GM12878 (cell line): ENCODE measurements at regions not wholly inside any gene's neighbourhood (a gene's known extent, or its start where the extent isn't known, plus 50 kb on each side); places are given as distances from the start of the nearest gene placed in this dataset.

Experiments used
- ATAC-seq: fragments of 200-7000 bp; cut with Tn5 transposase; 3 replicates; pipeline ENCODE4 v1.9.1; 2020; ENCODE audit warnings: mild to moderate bottlenecking, moderate library complexity
- BruUV-seq: library from RNA; stranded (reverse); fragments of 400-500 nt; replicated peaks from 2 replicates; lab custom pipeline; 2021; lab: Mats Ljungman, UMichigan
- CTCF ChIA-PET: fragments of 300-600 bp; sonication (Branson Sonifier 250); formaldehyde crosslinking; extraction: SDS; loops from one replicate; lab custom pipeline; 2021; ENCODE audit warnings: inconsistent platforms; lab: Yijun Ruan, JAX
- POLR2A ChIA-PET: fragments of 350-600 bp; formaldehyde crosslinking; extraction: SDS; loops from one replicate; lab custom pipeline; 2021; ENCODE audit warnings: inconsistent platforms; lab: Charles Lee
- RAD21 ChIA-PET: fragments of 300-600 bp; sonication (Branson Sonifier 250); formaldehyde crosslinking; loops from one replicate; lab custom pipeline; 2023; ENCODE audit warnings: antibody characterized with exemption; ENCODE audit not compliant: unreplicated experiment; lab: Charles Lee
- SMC1A ChIA-PET: fragments of 300-600 bp; sonication (Branson Sonifier 250); formaldehyde crosslinking; loops from one replicate; lab custom pipeline; 2023; ENCODE audit not compliant: unreplicated experiment, uncharacterized antibody; lab: Charles Lee
- DNase-seq: peaks from one replicate; pipeline ENCODE4 v3.0.0-alpha.2; 2011; ENCODE audit warnings: low read depth, low spot score
- FAIRE-seq: peaks from 3 replicates; lab custom pipeline; 2011; peaks lifted over from hg19 to GRCh38; lab: Jason Lieb, UNC
- H2AFZ ChIP-seq: 2 replicates; pipeline ENCODE4 v1.6.0; 2011; ENCODE audit warnings: low read depth, low read length, control low read depth; ENCODE audit not compliant: control insufficient read depth
- H3K27ac ChIP-seq: 2 replicates; pipeline ENCODE4 v1.5.1; 2011; ENCODE audit warnings: control low read depth; ENCODE audit not compliant: control insufficient read depth, insufficient read depth
- H3K27me3 ChIP-seq, 2 experiments: replicated peaks in 1 of 2; 2 replicates each; pipeline versions ENCODE4 v1.6.0 to v1.6.1; 2011; ENCODE audit warnings: low read length in 1 of 2; ENCODE audit not compliant: control insufficient read depth in 2 of 2, insufficient read depth in 2 of 2
- H3K36me3 ChIP-seq, 2 experiments: 2 replicates each; pipeline ENCODE4 v1.5.1; 2011; ENCODE audit warnings: low read length in 1 of 2; ENCODE audit not compliant: control insufficient read depth in 2 of 2, insufficient read depth in 2 of 2
- H3K4me1 ChIP-seq: 2 replicates; pipeline ENCODE4 v1.6.1; 2011; ENCODE audit warnings: mild to moderate bottlenecking, low read length, moderate library complexity, mixed read lengths; ENCODE audit not compliant: control insufficient read depth, insufficient read depth
- H3K4me2 ChIP-seq: 2 replicates; pipeline ENCODE4 v1.6.0; 2011; ENCODE audit warnings: control low read depth; ENCODE audit not compliant: control insufficient read depth, insufficient read depth
- H3K4me3 ChIP-seq: fragments of 200-600 bp; sonication (generic); 2 replicates; pipeline ENCODE4 v1.5.1; 2016
- H3K79me2 ChIP-seq: 2 replicates; pipeline ENCODE4 v1.6.0; 2011; ENCODE audit warnings: low read length; ENCODE audit not compliant: control insufficient read depth, insufficient read depth
- H3K9ac ChIP-seq: 2 replicates; pipeline ENCODE4 v1.8.0; 2011; ENCODE audit warnings: low read length, control low read depth, mixed read lengths; ENCODE audit not compliant: control insufficient read depth, insufficient read depth
- H3K9me3 ChIP-seq: replicated peaks from 3 replicates; pipeline ENCODE4 v1.5.1; 2011; ENCODE audit warnings: mild to moderate bottlenecking, low read length; ENCODE audit not compliant: control insufficient read depth, insufficient read depth
- H4K20me1 ChIP-seq: 2 replicates; pipeline ENCODE4 v1.6.0; 2011; ENCODE audit not compliant: control insufficient read depth, insufficient read depth
- ATF2 ChIP-seq: IDR thresholded peaks from 2 replicates; pipeline ENCODE4 v1.6.1; 2012; ENCODE audit warnings: low read length, inconsistent platforms
- CREB1 ChIP-seq: IDR thresholded peaks from 2 replicates; pipeline ENCODE4 v1.6.1; 2012; ENCODE audit warnings: low read depth, mild to moderate bottlenecking, inconsistent platforms
- EED ChIP-seq: sonication (generic); IDR thresholded peaks from 2 replicates; pipeline ENCODE4 v1.6.1; 2016; ENCODE audit warnings: antibody characterized with exemption, low read depth
- EP300 ChIP-seq, 2 experiments: fragments of 150-350 bp in 1 of 2; IDR thresholded peaks; 2 replicates each; pipeline ENCODE4 v1.6.1; 2011 to 2012; ENCODE audit warnings: low read depth in 2 of 2, low read length in 2 of 2, borderline replicate concordance in 1 of 2, improper control_type of control experiment in 1 of 2, inconsistent platforms in 1 of 2; ENCODE audit not compliant: control insufficient read depth in 1 of 2
- ESRRA ChIP-seq: IDR thresholded peaks from 2 replicates; pipeline ENCODE4 v1.6.1; 2012; ENCODE audit warnings: mild to moderate bottlenecking, low read length, improper control_type of control experiment
- EZH2 ChIP-seq: IDR thresholded peaks from 2 replicates; pipeline ENCODE4 v1.6.1; 2012; ENCODE audit warnings: low read depth, mild to moderate bottlenecking, control low read depth, inconsistent platforms, low read length, borderline replicate concordance; ENCODE audit not compliant: control insufficient read depth
- HSF1 ChIP-seq: fragments of 150-350 bp; IDR thresholded peaks from 2 replicates; pipeline ENCODE4 v1.6.1; 2014; ENCODE audit warnings: mild to moderate bottlenecking, low read depth, low read length
- MLLT1 ChIP-seq: fragments of 450-650 bp; IDR thresholded peaks from 2 replicates; pipeline ENCODE4 v1.6.1; 2016; ENCODE audit warnings: mild to moderate bottlenecking
- NFYB ChIP-seq: IDR thresholded peaks from 2 replicates; pipeline ENCODE4 v1.6.1; 2011; ENCODE audit warnings: low read depth, mild to moderate bottlenecking, low read length, improper control_type of control experiment, moderate library complexity; ENCODE audit not compliant: insufficient read depth
- PKNOX1 ChIP-seq: fragments of 450-650 bp; IDR thresholded peaks from 2 replicates; pipeline ENCODE4 v1.6.1; 2016; ENCODE audit warnings: mild to moderate bottlenecking
- SUPT20H ChIP-seq: IDR thresholded peaks from 2 replicates; pipeline ENCODE4 v1.6.1; 2011; ENCODE audit warnings: low read depth, mild to moderate bottlenecking, low read length, moderate library complexity, borderline replicate concordance; ENCODE audit not compliant: control insufficient read depth
- TAF1 ChIP-seq: IDR thresholded peaks from 2 replicates; pipeline ENCODE4 v1.6.1; 2011; ENCODE audit warnings: mild to moderate bottlenecking, low read depth, low read length, borderline replicate concordance
- ZBTB11 ChIP-seq: fragments of 450-650 bp; formaldehyde crosslinking; IDR thresholded peaks from 2 replicates; pipeline ENCODE4 v1.5.0; 2022; ENCODE audit warnings: mild to moderate bottlenecking, missing genetic modification characterization
- ZSCAN29 ChIP-seq: fragments of 450-650 bp; IDR thresholded peaks from 2 replicates; pipeline ENCODE4 v1.6.1; 2017; ENCODE audit warnings: mild to moderate bottlenecking, moderate library complexity
- WGBS: methylation state at CpG from one replicate; pipeline ENCODE4 v1.1.6; 2016; ENCODE audit warnings: low lambda C conversion rate; ENCODE audit not compliant: insufficient replicate concordance, insufficient coverage; ENCODE audit errors: missing lambda C conversion rate; 5-methylcytosine and 5-hydroxymethylcytosine counted together
- in situ Hi-C: fragments of 300-500 bp; cut with MboI; formaldehyde crosslinking; loops from 9 replicates; pipeline ENCODE4 v1.14.3; 2018; ENCODE audit warnings: mixed read lengths
- intact Hi-C: fragments of 100-400 bp; cut with micrococcal nuclease; formaldehyde crosslinking; loops from one replicate; pipeline ENCODE4 v1.14.2; 2022; ENCODE audit not compliant: unreplicated experiment

- H3K9me3 ChIP-seq = no peaks in the 10 kb centered on the region
- H3K27ac ChIP-seq = no peak overlapping the region
- H3K27me3 ChIP-seq = no peaks in the 10 kb centered on the region
- TF ChIP-seq NFYB = no peak
- TF ChIP-seq EED = no peak
- TF ChIP-seq SUPT20H = no peak
- no peak for TF ChIP-seq HSF1
- TF ChIP-seq CREB1 = no peak
- TF ChIP-seq ZBTB11 = no peak
- TF ChIP-seq ZSCAN29 = no peak
- no peak for TF ChIP-seq MLLT1
- no peak for TF ChIP-seq ATF2
- no peak for TF ChIP-seq EZH2
- no peak for TF ChIP-seq EP300 (IDR thresholded peaks at IDR 0.05; ENCODE audit: borderline replicate concordance in 1 of 2, control insufficient read depth in 1 of 2, low read depth in 2 of 2, low read length in 2 of 2)
- TF ChIP-seq PKNOX1 = no peak
- TF ChIP-seq TAF1 = no peak
- TF ChIP-seq ESRRA = no peak
- no TSS peak for BruUV-seq
- intact Hi-C loops = no loop called here
- FAIRE-seq (no peak), ATAC-seq (no peak), DNase-seq (no peak)
- H2AFZ ChIP-seq = no peak overlapping the region
- SMC1A ChIA-PET = no interaction called here
- H3K4me3 ChIP-seq = no peak overlapping the region
- RAD21 ChIA-PET = no interaction called here
- no peaks in the 10 kb centered on the region for H3K36me3 ChIP-seq
- H3K79me2 ChIP-seq = no peaks in the 10 kb centered on the region
- POLR2A ChIA-PET = no interaction called here
- in situ Hi-C loops = no loop called here
- H4K20me1 ChIP-seq = no peaks in the 10 kb centered on the region
- CTCF ChIA-PET = no interaction called here
- no peak overlapping the region for H3K9ac ChIP-seq
- H3K4me1 ChIP-seq = no peaks in the 10 kb centered on the region
- 20% methylated on average over 15 of the region's 15 CpGs for WGBS
- H3K4me2 ChIP-seq = no peak overlapping the region
These were observed 319.9 kb downstream of the ARRDC4 start for GRCh38 chr15:98280284-98280975.
